K562 (cell line): ENCODE measurements at regions not wholly inside any gene's neighbourhood (a gene's known extent, or its start where the extent isn't known, plus 50 kb on each side); places are given as distances from the start of the nearest gene placed in this dataset.

Experiments used
- ATAC-seq: fragments of 200-7000 bp; cut with Tn5 transposase; 3 replicates; pipeline ENCODE4 v1.9.1; 2020; ENCODE audit warnings: moderate library complexity
- BruUV-seq: library from RNA; stranded (reverse); fragments of 400-500 nt; replicated peaks from 2 replicates; lab custom pipeline; 2021; lab: Mats Ljungman, UMichigan
- CTCF ChIA-PET: fragments of 300-600 bp; formaldehyde crosslinking; extraction: SDS; loops from one replicate; lab custom pipeline; 2021; ENCODE audit warnings: low intra/inter-chr PET ratio; lab: Yijun Ruan, JAX
- POLR2A ChIA-PET: fragments of 300-600, 350-650 bp; sonication (Branson Sonifier 250); formaldehyde crosslinking; extraction: SDS; loops from one replicate; lab custom pipeline; 2021; ENCODE audit warnings: antibody characterized with exemption, inconsistent platforms; lab: Yijun Ruan, JAX
- DNase-seq, 4 experiments: peaks; one replicate each; pipeline versions ENCODE4 v3.0.0 to v3.0.0-alpha.2; 2011 to 2018; ENCODE audit warnings: low spot score in 3 of 4, mixed read lengths in 3 of 4; ENCODE audit errors: extremely low read depth in 1 of 4
- FAIRE-seq: peaks from 2 replicates; lab custom pipeline; 2011; peaks lifted over from hg19 to GRCh38; lab: Jason Lieb, UNC
- H2AFZ ChIP-seq: 2 replicates; pipeline ENCODE4 v1.6.0; 2011; ENCODE audit warnings: low read depth, low read length, control low read depth, inconsistent platforms
- H3K27ac ChIP-seq: fragments of 200-600 bp; 3 replicates; pipeline ENCODE4 v1.8.0; 2011; ENCODE audit warnings: low read depth, mild to moderate bottlenecking, control low read depth, inconsistent platforms, low read length, moderate library complexity, mixed read lengths; ENCODE audit errors: extremely low read depth
- H3K27me3 ChIP-seq, 2 experiments: fragments of 300-600 bp in 1 of 2; 2 replicates in 1 of 2; 3 replicates in 1 of 2; pipeline versions ENCODE4 v1.6.0 to v1.8.0; 2011; ENCODE audit warnings: inconsistent platforms in 2 of 2, low read length in 2 of 2, mild to moderate bottlenecking in 1 of 2, mixed read lengths in 1 of 2, moderate library complexity in 1 of 2; ENCODE audit not compliant: control insufficient read depth in 2 of 2, insufficient read depth in 2 of 2
- H3K36me3 ChIP-seq: fragments of 300-600 bp; 3 replicates; pipeline ENCODE4 v1.8.0; 2011; ENCODE audit warnings: mild to moderate bottlenecking, low read length, inconsistent platforms; ENCODE audit not compliant: control insufficient read depth, insufficient read depth
- H3K4me1 ChIP-seq, 2 experiments: fragments of 200-600 bp in 1 of 2; replicated peaks in 1 of 2; 2 replicates in 1 of 2; 3 replicates in 1 of 2; pipeline versions ENCODE4 v1.5.1 to v1.8.0; 2011; ENCODE audit warnings: inconsistent platforms in 2 of 2, low read length in 2 of 2, mild to moderate bottlenecking in 1 of 2, mixed read lengths in 1 of 2, moderate library complexity in 1 of 2; ENCODE audit not compliant: control insufficient read depth in 2 of 2, insufficient read depth in 2 of 2
- H3K4me2 ChIP-seq: 2 replicates; pipeline ENCODE4 v1.6.1; 2011; ENCODE audit warnings: low read length, control low read depth, inconsistent platforms, mixed read lengths; ENCODE audit not compliant: insufficient read depth
- H3K4me3 ChIP-seq: fragments of 200-600 bp; sonication (generic), shearing (Covaris generic); 2 replicates; pipeline ENCODE4 v1.5.1; 2016; ENCODE audit warnings: control low read depth, inconsistent platforms
- H3K79me2 ChIP-seq: fragments of 200-600 bp; 3 replicates; pipeline ENCODE4 v1.8.0; 2011; ENCODE audit warnings: low read length, inconsistent platforms; ENCODE audit not compliant: control insufficient read depth, insufficient read depth
- H3K9ac ChIP-seq, 2 experiments: 2 replicates each; pipeline versions ENCODE4 v1.6.0 to v1.6.1; 2011; ENCODE audit warnings: low read depth in 2 of 2, low read length in 2 of 2, control low read depth in 1 of 2, inconsistent platforms in 1 of 2, mild to moderate bottlenecking in 1 of 2, mixed read lengths in 1 of 2; ENCODE audit not compliant: insufficient read depth in 1 of 2
- H3K9me1 ChIP-seq: one replicate; pipeline ENCODE4 v1.6.0; 2011; ENCODE audit warnings: inconsistent platforms, mild to moderate bottlenecking, low read length, moderate library complexity; ENCODE audit not compliant: control insufficient read depth, insufficient read depth
- H3K9me3 ChIP-seq: replicated peaks from 2 replicates; pipeline ENCODE4 v1.5.1; 2011; ENCODE audit warnings: low read depth, low read length, inconsistent platforms; ENCODE audit not compliant: control insufficient read depth, insufficient read depth
- H4K20me1 ChIP-seq: replicated peaks from 2 replicates; pipeline ENCODE4 v1.6.1; 2011; ENCODE audit warnings: low read length, inconsistent platforms, mixed read lengths; ENCODE audit not compliant: control insufficient read depth, insufficient read depth
- BMI1 ChIP-seq: fragments of 150-350 bp; IDR thresholded peaks from 2 replicates; pipeline ENCODE4 v1.6.1; 2014; ENCODE audit warnings: low read length
- ERF ChIP-seq: fragments of 450-650 bp; formaldehyde crosslinking; IDR thresholded peaks from 2 replicates; pipeline ENCODE4 v1.4.0; 2020; ENCODE audit warnings: mild to moderate bottlenecking, mixed read lengths
- GABPB1 ChIP-seq: sonication (generic); formaldehyde crosslinking; IDR thresholded peaks from 2 replicates; pipeline ENCODE4 v1.8.0; 2022; ENCODE audit warnings: mild to moderate bottlenecking, missing genetic modification reagents
- POLR2AphosphoS2 ChIP-seq: IDR thresholded peaks from 2 replicates; pipeline ENCODE4 v1.6.1; 2012; ENCODE audit warnings: low read length, improper control_type of control experiment
- RBM22 ChIP-seq: fragments of 200-400 bp; formaldehyde crosslinking; IDR thresholded peaks from 2 replicates; pipeline ENCODE4 v1.6.1; 2018; ENCODE audit warnings: low read length, low read depth; ENCODE audit not compliant: poor library complexity, severe bottlenecking
- WGBS: fragments of 100-300 bp; shearing (Covaris generic); methylation state at CpG from one replicate; pipeline ENCODE4 v1.1.6; 2016; ENCODE audit warnings: low coverage, mixed read lengths; ENCODE audit not compliant: insufficient coverage; ENCODE audit errors: missing lambda C conversion rate; 5-methylcytosine and 5-hydroxymethylcytosine counted together
- in situ Hi-C: fragments of 300-500 bp; cut with MboI; formaldehyde crosslinking; loops from 4 replicates; pipeline ENCODE4 v1.15.0; 2018; ENCODE audit warnings: inconsistent platforms, mixed read lengths
- intact Hi-C: fragments of 100-400 bp; cut with micrococcal nuclease; formaldehyde crosslinking; loops from 2 replicates; pipeline ENCODE4 v1.14.2; 2022
- TF ChIP-seq, protein P1 (sequence below): sonication (generic); formaldehyde crosslinking; IDR thresholded peaks from 2 replicates; pipeline ENCODE4 v1.8.1; 2022; ENCODE audit warnings: missing genetic modification reagents
- TF ChIP-seq, protein P2 (sequence below): fragments of 250-450 bp; sonication (Bioruptor Pico); IDR thresholded peaks from 2 replicates; pipeline ENCODE4 v1.8.0; 2022; ENCODE audit warnings: moderate library complexity, mild to moderate bottlenecking, inconsistent platforms
- TF ChIP-seq, protein P3 (sequence below): fragments of 450-650 bp; formaldehyde crosslinking; IDR thresholded peaks from 2 replicates; pipeline ENCODE4 v1.4.0; 2020; ENCODE audit warnings: mild to moderate bottlenecking, moderate library complexity
- TF ChIP-seq, protein P4 (sequence below): IDR thresholded peaks from 2 replicates; pipeline ENCODE4 v1.6.1; 2011; ENCODE audit not compliant: insufficient read length; ENCODE audit errors: extremely low read depth
- TF ChIP-seq, protein P5 (sequence below): fragments of 150-350 bp; IDR thresholded peaks from 2 replicates; pipeline ENCODE4 v1.6.1; 2014; ENCODE audit warnings: low read depth, mild to moderate bottlenecking, low read length, borderline replicate concordance
- TF ChIP-seq, protein P6 (sequence below), 2 experiments: fragments of 450-650 bp in 1 of 2; IDR thresholded peaks; 2 replicates each; pipeline ENCODE4 v1.6.1; 2011 to 2017; ENCODE audit warnings: low read depth in 2 of 2, antibody characterized with exemption in 1 of 2, borderline replicate concordance in 1 of 2, low read length in 1 of 2, mild to moderate bottlenecking in 1 of 2, mixed read lengths in 1 of 2; ENCODE audit not compliant: control insufficient read depth in 1 of 2

DNA sequence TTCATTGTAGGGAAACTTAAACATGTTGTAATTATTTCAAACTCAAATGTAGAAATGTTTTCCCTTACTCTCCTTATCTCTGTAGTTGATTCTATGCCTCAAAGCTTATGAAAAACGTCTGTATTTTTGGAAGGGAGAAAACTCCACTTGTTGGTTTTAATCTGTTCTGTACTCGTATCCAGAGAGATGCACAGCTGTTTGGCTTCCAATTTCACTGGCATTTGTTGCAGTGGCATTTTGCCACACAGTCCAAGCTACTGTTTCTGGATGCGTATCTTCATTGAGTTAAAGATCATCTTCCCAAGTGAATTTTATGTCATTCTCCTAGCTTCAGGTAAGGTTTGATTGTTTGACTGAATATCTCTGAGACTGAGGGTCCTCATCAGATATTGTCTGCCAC lies 481.4 kb downstream of the TRHDE start:
- ChIA-PET POLR2A (no interaction called here), CTCF (no interaction called here)
- 2% methylated on average over 3 of the region's 3 CpGs for WGBS
- H3K9me1 ChIP-seq: no peaks in the 10 kb centered on the region
- intact Hi-C loops: no loop called here
- no peaks in the 10 kb centered on the region for H3K9me3 ChIP-seq
- H3K4me3 ChIP-seq: no peak overlapping the region
- no peaks in the 10 kb centered on the region for H3K79me2 ChIP-seq
- H3K9ac ChIP-seq: no peak overlapping the region
- no peak for DNase-seq
- H3K4me1 ChIP-seq: no peaks in the 10 kb centered on the region
- H3K27me3 ChIP-seq: no peaks in the 10 kb centered on the region
- ATAC-seq: no peak
- BruUV-seq: no TSS peak
- H2AFZ ChIP-seq: no peak overlapping the region
- no peaks in the 10 kb centered on the region for H3K36me3 ChIP-seq
- in situ Hi-C loops: no loop called here
- H3K27ac ChIP-seq: no peak overlapping the region
- H3K4me2 ChIP-seq: no peak overlapping the region
- FAIRE-seq: no peak
- H4K20me1 ChIP-seq: no peaks in the 10 kb centered on the region
- TF ChIP-seq, protein P1, sequence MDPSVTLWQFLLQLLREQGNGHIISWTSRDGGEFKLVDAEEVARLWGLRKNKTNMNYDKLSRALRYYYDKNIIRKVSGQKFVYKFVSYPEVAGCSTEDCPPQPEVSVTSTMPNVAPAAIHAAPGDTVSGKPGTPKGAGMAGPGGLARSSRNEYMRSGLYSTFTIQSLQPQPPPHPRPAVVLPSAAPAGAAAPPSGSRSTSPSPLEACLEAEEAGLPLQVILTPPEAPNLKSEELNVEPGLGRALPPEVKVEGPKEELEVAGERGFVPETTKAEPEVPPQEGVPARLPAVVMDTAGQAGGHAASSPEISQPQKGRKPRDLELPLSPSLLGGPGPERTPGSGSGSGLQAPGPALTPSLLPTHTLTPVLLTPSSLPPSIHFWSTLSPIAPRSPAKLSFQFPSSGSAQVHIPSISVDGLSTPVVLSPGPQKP (CRISPR knock-in tag): no peak
- TF ChIP-seq RBM22 (no peak), POLR2AphosphoS2 (no peak), ERF (CRISPR knock-in tag) (no peak), BMI1 (no peak), GABPB1 (CRISPR knock-in tag) (no peak)
- TF ChIP-seq, protein P2, sequence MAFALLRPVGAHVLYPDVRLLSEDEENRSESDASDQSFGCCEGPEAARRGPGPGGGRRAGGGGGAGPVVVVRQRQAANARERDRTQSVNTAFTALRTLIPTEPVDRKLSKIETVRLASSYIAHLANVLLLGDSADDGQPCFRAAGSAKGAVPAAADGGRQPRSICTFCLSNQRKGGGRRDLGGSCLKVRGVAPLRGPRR (CRISPR knock-in tag): no peak
- TF ChIP-seq, protein P3, sequence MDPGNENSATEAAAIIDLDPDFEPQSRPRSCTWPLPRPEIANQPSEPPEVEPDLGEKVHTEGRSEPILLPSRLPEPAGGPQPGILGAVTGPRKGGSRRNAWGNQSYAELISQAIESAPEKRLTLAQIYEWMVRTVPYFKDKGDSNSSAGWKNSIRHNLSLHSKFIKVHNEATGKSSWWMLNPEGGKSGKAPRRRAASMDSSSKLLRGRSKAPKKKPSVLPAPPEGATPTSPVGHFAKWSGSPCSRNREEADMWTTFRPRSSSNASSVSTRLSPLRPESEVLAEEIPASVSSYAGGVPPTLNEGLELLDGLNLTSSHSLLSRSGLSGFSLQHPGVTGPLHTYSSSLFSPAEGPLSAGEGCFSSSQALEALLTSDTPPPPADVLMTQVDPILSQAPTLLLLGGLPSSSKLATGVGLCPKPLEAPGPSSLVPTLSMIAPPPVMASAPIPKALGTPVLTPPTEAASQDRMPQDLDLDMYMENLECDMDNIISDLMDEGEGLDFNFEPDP: no peak
- TF ChIP-seq, protein P4, sequence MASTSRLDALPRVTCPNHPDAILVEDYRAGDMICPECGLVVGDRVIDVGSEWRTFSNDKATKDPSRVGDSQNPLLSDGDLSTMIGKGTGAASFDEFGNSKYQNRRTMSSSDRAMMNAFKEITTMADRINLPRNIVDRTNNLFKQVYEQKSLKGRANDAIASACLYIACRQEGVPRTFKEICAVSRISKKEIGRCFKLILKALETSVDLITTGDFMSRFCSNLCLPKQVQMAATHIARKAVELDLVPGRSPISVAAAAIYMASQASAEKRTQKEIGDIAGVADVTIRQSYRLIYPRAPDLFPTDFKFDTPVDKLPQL: no peak
- TF ChIP-seq, protein P5, sequence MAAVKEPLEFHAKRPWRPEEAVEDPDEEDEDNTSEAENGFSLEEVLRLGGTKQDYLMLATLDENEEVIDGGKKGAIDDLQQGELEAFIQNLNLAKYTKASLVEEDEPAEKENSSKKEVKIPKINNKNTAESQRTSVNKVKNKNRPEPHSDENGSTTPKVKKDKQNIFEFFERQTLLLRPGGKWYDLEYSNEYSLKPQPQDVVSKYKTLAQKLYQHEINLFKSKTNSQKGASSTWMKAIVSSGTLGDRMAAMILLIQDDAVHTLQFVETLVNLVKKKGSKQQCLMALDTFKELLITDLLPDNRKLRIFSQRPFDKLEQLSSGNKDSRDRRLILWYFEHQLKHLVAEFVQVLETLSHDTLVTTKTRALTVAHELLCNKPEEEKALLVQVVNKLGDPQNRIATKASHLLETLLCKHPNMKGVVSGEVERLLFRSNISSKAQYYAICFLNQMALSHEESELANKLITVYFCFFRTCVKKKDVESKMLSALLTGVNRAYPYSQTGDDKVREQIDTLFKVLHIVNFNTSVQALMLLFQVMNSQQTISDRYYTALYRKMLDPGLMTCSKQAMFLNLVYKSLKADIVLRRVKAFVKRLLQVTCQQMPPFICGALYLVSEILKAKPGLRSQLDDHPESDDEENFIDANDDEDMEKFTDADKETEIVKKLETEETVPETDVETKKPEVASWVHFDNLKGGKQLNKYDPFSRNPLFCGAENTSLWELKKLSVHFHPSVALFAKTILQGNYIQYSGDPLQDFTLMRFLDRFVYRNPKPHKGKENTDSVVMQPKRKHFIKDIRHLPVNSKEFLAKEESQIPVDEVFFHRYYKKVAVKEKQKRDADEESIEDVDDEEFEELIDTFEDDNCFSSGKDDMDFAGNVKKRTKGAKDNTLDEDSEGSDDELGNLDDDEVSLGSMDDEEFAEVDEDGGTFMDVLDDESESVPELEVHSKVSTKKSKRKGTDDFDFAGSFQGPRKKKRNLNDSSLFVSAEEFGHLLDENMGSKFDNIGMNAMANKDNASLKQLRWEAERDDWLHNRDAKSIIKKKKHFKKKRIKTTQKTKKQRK: no peak
- TF ChIP-seq, protein P6, sequence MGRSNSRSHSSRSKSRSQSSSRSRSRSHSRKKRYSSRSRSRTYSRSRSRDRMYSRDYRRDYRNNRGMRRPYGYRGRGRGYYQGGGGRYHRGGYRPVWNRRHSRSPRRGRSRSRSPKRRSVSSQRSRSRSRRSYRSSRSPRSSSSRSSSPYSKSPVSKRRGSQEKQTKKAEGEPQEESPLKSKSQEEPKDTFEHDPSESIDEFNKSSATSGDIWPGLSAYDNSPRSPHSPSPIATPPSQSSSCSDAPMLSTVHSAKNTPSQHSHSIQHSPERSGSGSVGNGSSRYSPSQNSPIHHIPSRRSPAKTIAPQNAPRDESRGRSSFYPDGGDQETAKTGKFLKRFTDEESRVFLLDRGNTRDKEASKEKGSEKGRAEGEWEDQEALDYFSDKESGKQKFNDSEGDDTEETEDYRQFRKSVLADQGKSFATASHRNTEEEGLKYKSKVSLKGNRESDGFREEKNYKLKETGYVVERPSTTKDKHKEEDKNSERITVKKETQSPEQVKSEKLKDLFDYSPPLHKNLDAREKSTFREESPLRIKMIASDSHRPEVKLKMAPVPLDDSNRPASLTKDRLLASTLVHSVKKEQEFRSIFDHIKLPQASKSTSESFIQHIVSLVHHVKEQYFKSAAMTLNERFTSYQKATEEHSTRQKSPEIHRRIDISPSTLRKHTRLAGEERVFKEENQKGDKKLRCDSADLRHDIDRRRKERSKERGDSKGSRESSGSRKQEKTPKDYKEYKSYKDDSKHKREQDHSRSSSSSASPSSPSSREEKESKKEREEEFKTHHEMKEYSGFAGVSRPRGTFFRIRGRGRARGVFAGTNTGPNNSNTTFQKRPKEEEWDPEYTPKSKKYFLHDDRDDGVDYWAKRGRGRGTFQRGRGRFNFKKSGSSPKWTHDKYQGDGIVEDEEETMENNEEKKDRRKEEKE (IDR thresholded peaks at IDR 0.05; ENCODE audit: borderline replicate concordance in 1 of 2, control insufficient read depth in 1 of 2, low read depth in 2 of 2, low read length in 1 of 2): no peak
